Activated T-cell treated with anti-CD3 and anti-CD28 coated beads for 48 hours (primary cell): ENCODE measurements at regions not wholly inside any gene's neighbourhood (a gene's known extent, or its start where the extent isn't known, plus 50 kb on each side); places are given as distances from the start of the nearest gene placed in this dataset.

Source experiments
- DNase-seq: peaks from one replicate; pipeline ENCODE4 v3.0.0-alpha.2; 2020; ENCODE audit warnings: low read depth

GRCh38 chr2:67625178-67625577, 228.0 kb downstream of the ETAA1 start:
- DNase-seq: no peak

GRCh38 chr2:67625690-67626475, 228.8 kb downstream of the ETAA1 start:
- no peak for DNase-seq

- no peak for DNase-seq
Measured at GRCh38 chr2:67626656-67627055, 229.5 kb downstream of the ETAA1 start.

GRCh38 chr2:67627456-67628207, 230.5 kb downstream of the ETAA1 start:
- no peak for DNase-seq

GRCh38 chr2:67628892-67629291, 231.8 kb downstream of the ETAA1 start:
- DNase-seq: no peak

GRCh38 chr2:67631483-67631882, 234.3 kb downstream of the ETAA1 start:
- DNase-seq: no peak

GRCh38 chr2:67633212-67633856, 236.2 kb downstream of the ETAA1 start:
- DNase-seq: no peak

- DNase-seq: no peak
Measured at GRCh38 chr2:67638146-67638545, 241.0 kb downstream of the ETAA1 start.

GRCh38 chr2:67641312-67642045, 244.3 kb downstream of the ETAA1 start:
- DNase-seq: no peak

GRCh38 chr2:67642046-67642382, 244.9 kb downstream of the ETAA1 start:
- DNase-seq: no peak

GRCh38 chr2:67642961-67643360, 245.8 kb downstream of the ETAA1 start:
- DNase-seq: no peak

GRCh38 chr2:67645280-67646138, 248.4 kb downstream of the ETAA1 start:
- DNase-seq: no peak

- no peak for DNase-seq
Measured at GRCh38 chr2:67646714-67647333, 249.7 kb downstream of the ETAA1 start.

GRCh38 chr2:67649331-67650261, 252.5 kb downstream of the ETAA1 start:
- no peak for DNase-seq

- DNase-seq: peak; percentile 3
Measured at GRCh38 chr2:67650291-67651133, 253.4 kb downstream of the ETAA1 start.

- DNase-seq: no peak
Measured at GRCh38 chr2:67651565-67651964, 254.4 kb downstream of the ETAA1 start.

GRCh38 chr2:67652679-67653078, 255.5 kb downstream of the ETAA1 start:
- DNase-seq: no peak

GRCh38 chr2:67656875-67657274, 259.7 kb downstream of the ETAA1 start:
- DNase-seq: no peak

GRCh38 chr2:67658820-67659219, 261.7 kb downstream of the ETAA1 start:
- DNase-seq: no peak
